HG02759 (cell line): ENCODE measurements at regions not wholly inside any gene's neighbourhood (a gene's known extent, or its start where the extent isn't known, plus 50 kb on each side); places are given as distances from the start of the nearest gene placed in this dataset.

Experiments used
- ATAC-seq: cut with Tn5 transposase; IDR thresholded peaks from one replicate; pipeline ENCODE4 v1.9.1; 2021; ENCODE audit warnings: mild to moderate bottlenecking, moderate library complexity; ENCODE audit not compliant: unreplicated experiment

DNA sequence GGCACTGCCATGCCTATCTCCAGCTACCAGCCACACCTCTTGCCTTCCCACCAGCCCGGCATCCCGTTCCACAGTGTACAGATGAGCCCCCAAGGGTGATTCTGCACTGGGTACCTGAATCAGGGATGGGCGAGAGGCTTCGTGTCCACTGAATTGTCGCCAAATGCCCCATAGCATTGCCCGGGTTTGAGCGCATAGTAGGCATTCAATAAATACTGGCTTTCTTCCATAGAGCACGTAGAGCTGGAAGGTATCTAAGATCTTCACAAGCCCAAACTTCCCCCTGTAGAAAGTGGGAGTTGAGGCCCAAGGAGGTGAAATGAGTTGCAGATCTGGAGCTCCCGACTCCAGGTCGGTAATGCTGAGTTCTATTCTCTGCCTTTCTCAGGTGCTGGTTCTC, 358.7 kb downstream of the LPIN1 start:
- no peak for ATAC-seq

GRCh38 chr2:12106440-12107080, 360.1 kb downstream of the LPIN1 start:
- ATAC-seq: peak; percentile 68

- no peak for ATAC-seq
Observed at GRCh38 chr2:12107321-12107720, 360.9 kb downstream of the LPIN1 start.

DNA sequence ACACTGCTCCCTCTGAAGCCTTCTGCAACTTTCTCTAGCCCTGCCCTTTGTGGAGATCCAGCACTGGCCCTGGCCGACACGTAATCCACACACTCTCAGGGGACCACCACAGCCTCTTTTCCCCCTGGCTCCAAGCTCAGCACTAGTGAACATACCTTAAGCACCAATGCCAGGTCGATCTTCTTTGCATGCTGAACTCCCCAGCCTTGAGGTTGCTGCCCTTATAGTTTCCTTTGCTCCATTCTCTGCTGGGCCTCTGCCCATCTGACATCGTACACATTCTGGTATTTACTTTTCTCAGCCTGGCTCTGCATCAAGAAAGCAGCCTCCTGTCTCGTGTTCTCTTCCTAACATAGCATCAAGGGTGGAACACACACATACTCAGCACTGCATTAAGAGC, 361.5 kb downstream of the LPIN1 start:
- ATAC-seq: no peak

DNA sequence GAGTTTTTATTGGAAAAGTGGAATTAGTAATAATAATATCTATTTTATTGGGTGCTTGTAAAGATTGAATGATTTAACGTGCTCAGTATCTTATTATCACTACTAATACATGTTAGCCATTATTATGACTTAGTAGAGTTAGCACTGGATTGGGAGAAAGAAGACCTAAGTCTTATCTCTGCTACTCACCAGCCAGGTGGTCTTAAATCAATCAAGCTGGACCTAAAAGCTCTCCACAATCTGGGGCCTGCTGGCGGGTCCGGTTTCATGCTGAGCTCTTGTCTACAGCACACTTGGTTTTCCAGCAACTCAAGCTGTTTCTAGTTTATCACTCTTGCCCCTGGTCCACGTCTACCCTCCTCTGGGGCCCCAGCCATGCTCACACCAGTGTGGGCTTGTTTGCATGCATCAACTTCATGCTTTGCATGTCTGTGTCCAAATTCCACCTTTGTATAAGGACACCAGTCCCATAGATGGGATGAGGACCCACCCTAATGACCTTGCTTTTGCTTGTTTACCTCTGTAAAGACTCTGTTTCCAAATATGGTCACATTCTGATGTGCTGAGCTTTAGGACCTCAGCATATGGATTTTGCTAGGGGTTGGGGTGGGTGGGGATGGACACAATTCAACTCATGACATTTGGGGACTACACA, 363.1 kb downstream of the LPIN1 start:
- no peak for ATAC-seq

DNA sequence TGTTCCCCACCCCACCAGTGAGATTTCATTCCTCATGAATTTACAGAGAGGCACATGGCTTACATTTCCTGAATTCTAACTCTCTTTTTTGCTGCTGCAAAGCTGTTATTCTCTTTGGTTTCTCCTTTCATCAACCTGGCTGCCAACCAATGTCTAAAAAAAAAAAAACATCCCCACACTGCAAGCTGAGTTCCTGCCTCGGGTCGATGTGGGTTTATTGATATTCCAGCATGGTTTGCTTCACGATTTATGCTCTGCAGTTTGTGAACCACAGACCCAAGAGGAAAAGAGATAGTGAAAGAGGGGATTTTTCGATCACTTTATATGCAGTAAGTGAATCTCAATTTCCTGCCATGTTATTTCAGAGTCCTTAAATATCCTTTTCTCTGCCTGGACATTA, 363.6 kb downstream of the LPIN1 start:
- no peak for ATAC-seq

DNA sequence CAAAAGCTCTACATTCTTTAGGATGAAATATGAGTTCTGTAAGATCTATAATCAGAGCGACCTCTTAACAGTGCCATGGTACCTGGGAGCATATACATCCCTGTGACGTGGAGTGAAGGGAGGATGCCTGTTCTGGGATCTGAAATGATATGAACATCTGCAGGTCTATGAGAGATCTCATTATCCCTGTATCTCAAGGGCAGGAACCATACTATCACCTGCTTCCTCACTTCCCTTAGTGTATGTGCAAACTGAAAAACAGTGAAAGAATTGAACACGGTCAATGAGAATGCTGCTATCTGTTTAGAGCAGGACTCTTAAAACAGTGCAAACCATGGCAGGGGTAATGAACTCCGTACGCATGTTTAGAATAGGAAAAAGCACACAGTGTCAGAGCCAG, 364.0 kb downstream of the LPIN1 start:
- ATAC-seq: no peak

- no peak for ATAC-seq
Observed at GRCh38 chr2:12113412-12113811, 367.0 kb downstream of the LPIN1 start.

DNA sequence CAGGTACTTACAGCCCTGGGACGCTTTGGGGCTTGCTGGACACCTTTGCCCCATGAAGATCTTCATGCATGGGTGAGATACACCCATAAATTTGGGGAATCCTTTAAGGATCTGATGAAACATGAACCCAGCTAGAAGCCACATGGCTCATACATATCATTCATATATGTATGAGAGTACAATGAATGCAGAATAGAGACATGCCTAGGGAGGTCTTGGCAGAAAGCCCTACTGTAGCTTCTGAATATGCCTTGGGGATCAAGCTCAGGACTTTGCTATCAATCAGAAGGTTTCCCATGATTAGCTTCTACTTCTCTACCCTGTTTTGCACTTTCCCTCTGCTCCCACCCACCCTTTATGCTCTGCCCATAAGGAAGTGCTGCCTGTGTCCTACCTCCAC, 368.4 kb downstream of the LPIN1 start:
- no peak for ATAC-seq

- peak; percentile 81 for ATAC-seq
Observed at GRCh38 chr2:12116228-12116750, 369.9 kb downstream of the LPIN1 start.

- ATAC-seq: no peak
Observed at GRCh38 chr2:12119841-12120240, 373.4 kb downstream of the LPIN1 start.

DNA sequence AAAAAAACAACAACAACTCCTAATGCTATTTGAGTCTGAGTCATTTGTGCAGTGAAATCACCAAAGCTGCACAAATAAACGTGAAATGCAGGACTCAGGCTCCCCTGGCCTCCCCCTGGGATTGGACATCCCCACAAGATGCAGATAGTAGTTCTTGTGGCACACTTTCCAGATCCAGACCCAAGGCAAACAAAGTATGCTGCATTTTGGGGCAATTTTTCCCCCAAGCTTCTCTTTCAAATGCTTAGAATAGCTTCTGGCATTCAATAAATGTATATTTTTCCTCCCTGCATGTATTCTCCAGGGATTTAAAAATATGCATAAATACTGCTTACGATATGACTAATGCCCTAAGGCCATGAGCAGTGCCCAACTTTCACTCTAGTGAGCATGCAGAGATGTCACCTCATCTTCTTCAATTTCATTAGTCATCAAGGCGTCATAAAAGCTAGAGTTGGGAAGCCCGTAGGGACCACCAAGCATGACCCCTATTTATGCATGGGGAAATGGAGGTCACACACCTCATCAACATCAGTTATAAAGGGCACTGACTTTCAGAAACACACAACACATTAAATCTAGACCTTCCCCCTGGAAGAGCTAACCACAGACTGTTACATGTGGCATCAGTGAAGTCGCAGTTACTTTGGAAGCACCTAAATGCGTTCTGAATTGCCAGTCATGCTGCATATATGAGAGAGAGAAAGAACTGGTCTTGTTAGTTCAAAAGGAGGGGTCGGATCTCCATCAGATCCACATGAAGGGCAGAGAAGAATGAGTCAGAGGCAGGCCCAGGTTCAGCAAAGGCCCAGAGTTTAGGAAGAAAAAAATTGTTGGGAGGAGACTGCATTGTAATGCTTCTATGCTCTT, 374.1 kb downstream of the LPIN1 start:
- ATAC-seq: no peak

GRCh38 chr2:12124790-12125189, 378.4 kb downstream of the LPIN1 start:
- ATAC-seq: no peak

DNA sequence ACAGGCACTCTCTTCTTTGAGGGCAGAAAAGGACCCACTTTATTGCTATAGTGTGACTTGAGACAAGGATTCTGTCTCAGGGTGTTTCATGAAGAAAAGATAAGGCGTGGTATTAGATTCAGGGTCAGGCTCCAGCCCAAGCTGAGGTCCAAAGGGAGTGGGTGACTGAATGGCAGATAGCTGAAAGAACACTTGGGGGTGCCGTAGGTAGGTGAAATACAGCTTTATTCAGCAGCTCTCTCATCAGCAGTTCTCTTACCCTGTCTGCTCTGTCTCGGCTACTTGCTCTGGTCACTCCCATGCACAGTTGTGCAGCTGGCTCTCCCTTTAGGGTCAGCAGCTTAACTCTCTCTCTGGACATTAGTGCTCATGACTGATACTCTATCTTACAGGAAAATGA, 379.9 kb downstream of the LPIN1 start:
- ATAC-seq: no peak

DNA sequence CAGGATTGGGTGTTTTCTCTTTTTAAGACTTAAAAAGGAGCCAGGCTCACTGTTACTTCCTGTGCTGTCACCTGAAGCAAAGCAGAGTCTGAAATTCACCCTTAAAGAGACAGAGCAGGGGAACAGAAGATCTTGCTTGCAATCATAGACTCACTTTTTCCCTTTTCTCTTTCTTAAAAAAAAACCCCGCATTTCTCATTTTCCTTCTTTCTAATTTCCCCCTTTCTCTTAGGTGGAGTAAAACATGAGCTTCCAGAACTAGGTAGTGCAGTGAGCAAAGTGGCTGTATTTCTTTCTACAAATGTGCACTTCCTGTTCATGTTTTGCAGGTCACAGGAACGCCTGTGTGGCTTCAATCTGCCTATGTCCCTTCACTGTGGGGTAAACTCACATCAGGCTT, 381.2 kb downstream of the LPIN1 start:
- peak; percentile 57 for ATAC-seq

GRCh38 chr2:12131975-12132374, 385.5 kb downstream of the LPIN1 start:
- ATAC-seq: no peak

GRCh38 chr2:12141618-12142258, 395.3 kb downstream of the LPIN1 start:
- ATAC-seq: no peak

GRCh38 chr2:12151716-12152115, 405.3 kb downstream of the LPIN1 start:
- no peak for ATAC-seq

DNA sequence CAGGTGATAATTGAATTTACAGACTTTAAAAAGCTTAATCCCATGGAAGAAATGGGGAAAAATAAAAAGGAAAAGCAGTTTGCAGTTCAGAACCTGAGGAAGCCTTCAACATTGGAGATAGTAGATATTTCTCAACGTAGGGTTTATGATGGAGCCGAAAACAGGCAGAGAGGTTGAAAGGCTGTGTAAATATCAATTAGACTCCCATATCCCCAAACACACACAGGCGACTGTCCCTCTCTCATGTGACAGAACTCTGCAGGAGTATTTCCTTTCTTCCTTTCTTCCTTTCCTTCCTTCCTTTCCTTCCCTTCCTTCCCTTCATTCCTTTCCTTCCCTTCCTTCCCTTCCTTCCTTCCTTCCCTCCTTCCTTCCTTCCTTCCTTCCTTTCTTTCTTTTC, 406.5 kb downstream of the LPIN1 start:
- ATAC-seq: no peak

- no peak for ATAC-seq
Observed at GRCh38 chr2:12155303-12156051, 409.0 kb downstream of the LPIN1 start.

DNA sequence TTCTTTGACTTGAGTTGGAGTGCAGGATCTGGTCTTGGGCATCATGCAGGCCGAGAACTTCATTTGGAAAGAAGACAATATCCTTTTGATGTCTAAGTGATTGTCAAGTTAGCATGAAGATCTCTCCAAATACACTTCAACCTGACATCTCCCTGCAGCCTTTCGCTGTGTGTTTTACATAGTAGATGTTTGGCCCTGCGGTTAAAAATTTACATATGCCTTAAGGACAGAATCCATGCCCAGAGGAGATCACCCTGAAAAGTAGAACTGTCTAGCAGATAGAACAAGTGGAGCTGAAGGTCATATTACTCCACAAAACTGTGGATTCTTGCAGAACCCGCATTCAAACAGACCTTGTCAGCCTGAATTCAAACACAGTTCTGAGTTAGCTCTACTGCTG, 409.9 kb downstream of the LPIN1 start:
- no peak for ATAC-seq
